ENCODE measurements at regions not wholly inside any gene's neighbourhood (a gene's known extent, or its start where the extent isn't known, plus 50 kb on each side); places are given as distances from the start of the nearest gene placed in this dataset.
A peak's percentile ranks its signal among the peaks of the same experiment; 100 is the strongest.

- Histone ChIP-seq H3K4me1 (ENCODE audit: control insufficient read depth, insufficient read depth, low read length) (peaks cover 6% of the 10 kb centered on the region), H3K9me3 (ENCODE audit: control insufficient read depth in 2 of 2, low read length in 2 of 2) (peaks cover 3% of the 10 kb centered on the region in 2 donors), H3K9ac (ENCODE audit: low read length in 2 of 2) (no peak overlapping the region), H3K4me3 (ENCODE audit: low read length in 2 of 2) (peak overlapping the region; percentile 17 to 57), H3K27ac (ENCODE audit: low read length) (no peak overlapping the region), H3K27me3 (ENCODE audit: control insufficient read depth in 1 of 2, insufficient read depth in 2 of 2, low read length in 2 of 2) (peaks cover 31 to 38% of the 10 kb centered on the region in 2 donors), H3K36me3 (ENCODE audit: control insufficient read depth in 2 of 2, insufficient read depth in 2 of 2, low read length in 2 of 2) (no peaks in the 10 kb centered on the region)
Observed at GRCh38 chr13:111893607-111894443, 173.1 kb upstream of the SOX1 start.

- H3K9ac ChIP-seq (ENCODE audit: low read length in 2 of 2) = no peak overlapping the region
- peaks cover 3% of the 10 kb centered on the region in 2 donors for H3K9me3 ChIP-seq (ENCODE audit: control insufficient read depth in 2 of 2, low read length in 2 of 2)
- no peak overlapping the region for H3K27ac ChIP-seq (ENCODE audit: low read length)
- peaks cover 6% of the 10 kb centered on the region for H3K4me1 ChIP-seq (ENCODE audit: control insufficient read depth, insufficient read depth, low read length)
- H3K36me3 ChIP-seq (ENCODE audit: control insufficient read depth in 2 of 2, insufficient read depth in 2 of 2, low read length in 2 of 2) = no peaks in the 10 kb centered on the region
- no peak overlapping the region for H3K4me3 ChIP-seq (ENCODE audit: low read length in 2 of 2)
- H3K27me3 ChIP-seq (ENCODE audit: control insufficient read depth in 1 of 2, insufficient read depth in 2 of 2, low read length in 2 of 2) = peaks cover 31 to 40% of the 10 kb centered on the region in 2 donors
Observed at GRCh38 chr13:111895896-111896821, 170.8 kb upstream of the SOX1 start.

GRCh38 chr13:111897178-111897845 lies 169.6 kb upstream of the SOX1 start:
- Histone ChIP-seq H3K9ac (ENCODE audit: low read length in 2 of 2) (no peak overlapping the region), H3K36me3 (ENCODE audit: control insufficient read depth in 2 of 2, insufficient read depth in 2 of 2, low read length in 2 of 2) (no peaks in the 10 kb centered on the region), H3K9me3 (ENCODE audit: control insufficient read depth in 2 of 2, low read length in 2 of 2) (peaks cover 3% of the 10 kb centered on the region in 2 donors), H3K4me3 (ENCODE audit: low read length in 2 of 2) (no peak overlapping the region), H3K27ac (ENCODE audit: low read length) (no peak overlapping the region), H3K27me3 (ENCODE audit: control insufficient read depth in 1 of 2, insufficient read depth in 2 of 2, low read length in 2 of 2) (peaks cover 21 to 37% of the 10 kb centered on the region in 2 donors), H3K4me1 (ENCODE audit: control insufficient read depth, insufficient read depth, low read length) (peaks cover 9% of the 10 kb centered on the region)

DNA sequence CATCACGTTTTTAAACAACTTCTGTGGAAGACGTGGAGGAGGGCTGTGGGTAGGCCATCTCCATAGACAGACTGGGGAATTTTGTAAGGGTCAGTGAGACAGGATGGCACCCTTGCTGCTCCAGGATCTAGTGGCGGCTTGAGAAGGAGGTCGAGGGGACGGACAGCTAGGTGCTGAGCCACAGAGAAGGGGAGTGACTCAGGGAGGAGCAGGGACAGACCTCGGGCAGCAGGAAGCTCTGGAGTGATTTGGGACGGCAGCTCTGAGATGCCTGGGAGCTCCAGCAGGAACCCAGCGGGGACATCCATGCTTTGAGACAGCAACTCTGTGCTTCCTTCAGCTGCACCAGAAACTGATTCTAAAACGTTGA lies 169.1 kb upstream of the SOX1 start:
- Histone ChIP-seq H3K9ac (ENCODE audit: low read length in 2 of 2) (no peak overlapping the region), H3K4me3 (ENCODE audit: low read length in 2 of 2) (no peak overlapping the region), H3K27ac (ENCODE audit: low read length) (no peak overlapping the region), H3K4me1 (ENCODE audit: control insufficient read depth, insufficient read depth, low read length) (peaks cover 8% of the 10 kb centered on the region), H3K27me3 (ENCODE audit: control insufficient read depth in 1 of 2, insufficient read depth in 2 of 2, low read length in 2 of 2) (peaks cover 16 to 32% of the 10 kb centered on the region in 2 donors), H3K9me3 (ENCODE audit: control insufficient read depth in 2 of 2, low read length in 2 of 2) (peaks cover 3% of the 10 kb centered on the region in 2 donors), H3K36me3 (ENCODE audit: control insufficient read depth in 2 of 2, insufficient read depth in 2 of 2, low read length in 2 of 2) (no peaks in the 10 kb centered on the region)

DNA sequence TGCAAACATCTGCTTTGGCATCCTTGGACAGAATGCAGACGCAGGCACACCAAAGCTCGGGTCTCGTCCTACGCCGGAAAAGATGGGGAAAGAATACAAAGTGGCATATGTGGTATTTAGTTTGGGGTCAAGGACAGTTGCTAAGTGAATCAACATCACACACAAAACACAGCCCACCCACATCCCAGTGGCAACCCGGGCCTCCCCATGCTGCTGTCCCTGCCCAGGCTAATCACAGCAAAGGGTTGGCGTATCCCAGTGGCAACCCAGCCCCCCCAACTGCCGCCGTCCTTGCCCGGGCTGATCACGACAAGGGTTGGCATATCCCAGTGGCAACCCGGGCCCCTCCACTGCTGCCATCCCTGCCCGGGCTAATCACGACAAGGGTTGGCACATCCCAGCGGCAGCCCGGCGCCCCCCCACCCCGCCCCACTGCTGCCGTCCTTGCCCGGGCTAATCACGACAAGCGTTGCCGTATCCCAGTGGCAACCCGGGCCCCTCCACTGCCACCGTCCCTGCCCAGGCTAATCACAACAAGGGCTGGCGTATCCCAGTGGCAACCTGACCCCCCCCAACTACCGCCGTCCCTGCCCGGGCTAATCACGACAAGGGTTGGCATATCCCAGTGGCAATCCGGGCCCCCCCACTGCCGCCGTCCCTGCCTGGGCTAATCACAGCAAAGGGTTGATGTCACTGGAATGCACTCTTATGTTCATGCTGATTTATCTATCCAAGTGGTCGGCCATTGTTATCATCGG lies 167.8 kb upstream of the SOX1 start:
- Histone ChIP-seq H3K36me3 (ENCODE audit: control insufficient read depth in 2 of 2, insufficient read depth in 2 of 2, low read length in 2 of 2) (no peaks in the 10 kb centered on the region), H3K9me3 (ENCODE audit: control insufficient read depth in 2 of 2, low read length in 2 of 2) (peaks cover 3% of the 10 kb centered on the region in 2 donors), H3K4me1 (ENCODE audit: control insufficient read depth, insufficient read depth, low read length) (peaks cover 3% of the 10 kb centered on the region), H3K9ac (ENCODE audit: low read length in 2 of 2) (no peak overlapping the region), H3K4me3 (ENCODE audit: low read length in 2 of 2) (no peak overlapping the region), H3K27ac (ENCODE audit: low read length) (no peak overlapping the region), H3K27me3 (ENCODE audit: control insufficient read depth in 1 of 2, insufficient read depth in 2 of 2, low read length in 2 of 2) (peaks cover 3 to 19% of the 10 kb centered on the region in 2 donors)

DNA sequence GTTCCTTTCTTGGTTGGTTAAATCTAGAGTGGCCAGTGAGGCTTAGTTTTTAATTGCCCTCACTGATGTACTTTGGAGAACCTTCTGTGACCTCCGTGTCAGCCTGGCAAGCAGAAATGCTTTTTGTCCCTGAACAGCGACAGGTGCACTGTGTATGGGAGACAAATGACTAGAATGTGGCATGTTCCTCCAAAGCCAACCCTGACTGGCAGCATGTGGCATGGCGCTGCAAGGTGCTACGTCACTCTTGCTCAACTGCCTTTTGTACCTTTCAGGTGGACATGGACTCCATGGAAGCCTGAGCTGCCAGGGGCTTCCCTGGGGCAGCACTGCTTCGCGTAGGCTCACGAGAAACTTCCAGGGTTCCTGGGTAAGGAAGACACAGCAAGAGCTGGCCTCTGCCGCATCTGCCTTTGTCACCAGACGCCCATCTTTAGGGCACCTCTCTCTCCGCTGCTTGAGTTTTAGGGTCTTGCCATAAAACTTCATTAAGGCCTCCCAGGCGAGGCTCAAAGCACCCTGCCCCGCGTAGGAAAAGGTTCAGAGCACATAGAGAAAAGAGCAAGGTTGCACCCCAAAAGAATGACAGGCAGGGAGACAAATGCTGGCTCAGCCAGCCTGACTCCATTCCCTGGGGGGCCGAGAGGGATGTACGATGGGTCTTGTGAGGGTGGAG lies 167.1 kb upstream of the SOX1 start:
- Histone ChIP-seq H3K9me3 (ENCODE audit: control insufficient read depth in 2 of 2, low read length in 2 of 2) (peaks cover 3% of the 10 kb centered on the region in 2 donors), H3K4me1 (ENCODE audit: control insufficient read depth, insufficient read depth, low read length) (peaks cover 3% of the 10 kb centered on the region), H3K4me3 (ENCODE audit: low read length in 2 of 2) (no peak overlapping the region), H3K9ac (ENCODE audit: low read length in 2 of 2) (no peak overlapping the region), H3K27me3 (ENCODE audit: control insufficient read depth in 1 of 2, insufficient read depth in 2 of 2, low read length in 2 of 2) (peaks cover 0 to 18% of the 10 kb centered on the region in 2 donors), H3K36me3 (ENCODE audit: control insufficient read depth in 2 of 2, insufficient read depth in 2 of 2, low read length in 2 of 2) (no peaks in the 10 kb centered on the region), H3K27ac (ENCODE audit: low read length) (no peak overlapping the region)

- H3K27me3 ChIP-seq (ENCODE audit: control insufficient read depth in 1 of 2, insufficient read depth in 2 of 2, low read length in 2 of 2) = peaks cover 0 to 14% of the 10 kb centered on the region in 2 donors
- no peak overlapping the region for H3K9ac ChIP-seq (ENCODE audit: low read length in 2 of 2)
- H3K4me1 ChIP-seq (ENCODE audit: control insufficient read depth, insufficient read depth, low read length) = peaks cover 3% of the 10 kb centered on the region
- no peak overlapping the region for H3K4me3 ChIP-seq (ENCODE audit: low read length in 2 of 2)
- no peaks in the 10 kb centered on the region for H3K9me3 ChIP-seq (ENCODE audit: control insufficient read depth in 2 of 2, low read length in 2 of 2)
- no peak overlapping the region for H3K27ac ChIP-seq (ENCODE audit: low read length)
- no peaks in the 10 kb centered on the region for H3K36me3 ChIP-seq (ENCODE audit: control insufficient read depth in 2 of 2, insufficient read depth in 2 of 2, low read length in 2 of 2)
Observed at GRCh38 chr13:111900390-111901131, 166.4 kb upstream of the SOX1 start.

DNA sequence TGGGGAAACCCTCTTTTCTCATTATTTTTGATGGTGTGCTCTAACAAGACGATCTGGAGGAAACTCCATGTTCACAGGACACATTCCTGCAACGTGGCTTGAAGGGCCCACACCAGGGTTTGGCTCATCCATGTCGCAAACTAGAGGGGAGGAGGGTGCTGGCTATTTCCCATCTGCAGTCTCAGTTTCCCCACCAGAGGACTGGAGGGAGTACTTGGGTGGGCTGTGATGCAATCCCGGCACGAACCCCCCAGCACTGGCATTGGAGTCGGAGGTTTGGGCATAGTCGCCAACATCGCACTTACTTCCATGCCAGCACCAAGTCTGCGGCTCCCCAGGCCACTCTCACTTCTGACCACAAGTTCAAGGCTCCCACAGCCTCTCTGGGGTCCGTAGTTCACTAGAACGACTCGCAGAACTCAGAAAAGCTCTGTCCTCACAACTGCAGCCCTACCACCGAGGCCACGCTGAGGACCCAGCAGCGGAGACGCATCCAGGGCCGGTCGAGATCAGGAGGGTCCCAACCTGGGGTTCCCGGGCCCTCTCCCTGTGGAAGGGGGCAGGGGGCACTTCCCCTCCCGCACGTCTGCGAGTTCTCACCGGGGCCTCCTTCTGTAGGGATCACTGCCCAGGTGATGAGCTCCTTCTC lies 165.6 kb upstream of the SOX1 start:
- no peaks in the 10 kb centered on the region for H3K9me3 ChIP-seq (ENCODE audit: control insufficient read depth in 2 of 2, low read length in 2 of 2)
- no peak overlapping the region for H3K27ac ChIP-seq (ENCODE audit: low read length)
- no peak overlapping the region for H3K9ac ChIP-seq (ENCODE audit: low read length in 2 of 2)
- peaks cover 0 to 8% of the 10 kb centered on the region in 2 donors for H3K27me3 ChIP-seq (ENCODE audit: control insufficient read depth in 1 of 2, insufficient read depth in 2 of 2, low read length in 2 of 2)
- no peak overlapping the region for H3K4me3 ChIP-seq (ENCODE audit: low read length in 2 of 2)
- no peaks in the 10 kb centered on the region for H3K36me3 ChIP-seq (ENCODE audit: control insufficient read depth in 2 of 2, insufficient read depth in 2 of 2, low read length in 2 of 2)
- H3K4me1 ChIP-seq (ENCODE audit: control insufficient read depth, insufficient read depth, low read length) = peaks cover 3% of the 10 kb centered on the region

GRCh38 chr13:111902726-111903125 lies 164.2 kb upstream of the SOX1 start:
- H3K9me3 ChIP-seq (ENCODE audit: control insufficient read depth in 2 of 2, low read length in 2 of 2) = no peaks in the 10 kb centered on the region
- peaks cover 0 to 9% of the 10 kb centered on the region in 2 donors for H3K27me3 ChIP-seq (ENCODE audit: control insufficient read depth in 1 of 2, insufficient read depth in 2 of 2, low read length in 2 of 2)
- H3K4me1 ChIP-seq (ENCODE audit: control insufficient read depth, insufficient read depth, low read length) = peaks cover 3% of the 10 kb centered on the region
- no peak overlapping the region for H3K27ac ChIP-seq (ENCODE audit: low read length)
- no peaks in the 10 kb centered on the region for H3K36me3 ChIP-seq (ENCODE audit: control insufficient read depth in 2 of 2, insufficient read depth in 2 of 2, low read length in 2 of 2)
- no peak overlapping the region for H3K4me3 ChIP-seq (ENCODE audit: low read length in 2 of 2)
- H3K9ac ChIP-seq (ENCODE audit: low read length in 2 of 2) = no peak overlapping the region
